ENCODE measurements at regions not wholly inside any gene's neighbourhood (a gene's known extent, or its start where the extent isn't known, plus 50 kb on each side); places are given as distances from the start of the nearest gene placed in this dataset.

DNA sequence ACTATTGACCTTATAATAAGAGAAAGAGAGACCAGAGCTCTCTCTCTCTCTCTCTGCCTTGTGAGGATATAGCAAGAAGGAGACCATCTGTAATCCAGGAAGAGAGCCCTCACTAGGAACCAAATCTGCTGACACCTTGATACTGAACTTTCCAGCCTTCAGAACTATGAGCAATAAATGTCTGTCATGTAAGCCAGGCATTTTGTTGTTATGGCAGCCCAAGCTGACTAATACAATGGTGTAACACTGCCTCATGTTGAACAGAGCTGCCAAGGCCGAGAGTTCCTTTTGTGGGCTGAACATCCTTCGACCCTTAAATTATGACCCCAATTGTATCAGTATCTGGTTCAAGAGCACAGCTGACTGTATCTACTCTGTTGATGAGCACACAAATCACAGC, 108.0 kb downstream of the LRRC30 start:
- H2AFZ ChIP-seq (ENCODE audit: low read length), result no peak overlapping the region
- WGBS (ENCODE audit: low lambda C conversion rate), result 17% methylated on average over 2 of the region's 2 CpGs
- ATAC-seq (no peak), FAIRE-seq (no peak), DNase-seq (ENCODE audit: low spot score) (no peak)
- no peaks in the 10 kb centered on the region for H3K36me3 ChIP-seq (replicated peaks in 1 of 2; ENCODE audit: control insufficient read depth in 1 of 2, insufficient read depth in 2 of 2, low read length in 2 of 2)
- peak; percentile 15 to 35; a peak in 1 of 4 replicates for TF ChIP-seq MAFK (conservative IDR thresholded peaks at IDR 0.05 in 1 of 2, IDR thresholded peaks at IDR 0.05 in 1 of 2; ENCODE audit: low read length in 2 of 2)
- TF ChIP-seq ZNF253 (CRISPR knock-in tag; IDR thresholded peaks at IDR 0.05; ENCODE audit: borderline replicate concordance), result no peak
- TF ChIP-seq ZNF749 (CRISPR knock-in tag; IDR thresholded peaks at IDR 0.05; ENCODE audit: borderline replicate concordance), result no peak
- TF ChIP-seq, protein P1, sequence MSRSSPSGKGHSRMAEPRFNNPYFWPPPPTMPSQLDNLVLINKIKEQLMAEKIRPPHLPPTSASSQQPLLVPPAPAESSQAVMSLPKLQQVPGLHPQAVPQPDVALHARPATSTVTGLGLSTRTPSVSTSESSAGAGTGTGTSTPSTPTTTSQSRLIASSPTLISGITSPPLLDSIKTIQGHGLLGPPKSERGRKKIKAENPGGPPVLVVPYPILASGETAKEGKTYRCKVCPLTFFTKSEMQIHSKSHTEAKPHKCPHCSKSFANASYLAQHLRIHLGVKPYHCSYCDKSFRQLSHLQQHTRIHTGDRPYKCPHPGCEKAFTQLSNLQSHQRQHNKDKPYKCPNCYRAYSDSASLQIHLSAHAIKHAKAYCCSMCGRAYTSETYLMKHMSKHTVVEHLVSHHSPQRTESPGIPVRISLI (CRISPR knock-in tag; IDR thresholded peaks at IDR 0.05; ENCODE audit: borderline replicate concordance), result no peak
- no peak overlapping the region for H3K4me2 ChIP-seq (ENCODE audit: low read depth, low read length)
- H3K79me2 ChIP-seq (ENCODE audit: insufficient read depth, low read length), result no peaks in the 10 kb centered on the region
- in situ Hi-C loops (cut with HindIII; ENCODE audit: extremely low pct_ligation_motif_present, low pct_unique_long_range_greater_than_20kb), result no loop called here
- intact Hi-C loops (cut with micrococcal nuclease; ENCODE audit: unreplicated experiment), result no loop called here
- no TSS peak for BruUV-seq (replicated peaks)
- peaks cover 6% of the 10 kb centered on the region; the same call in 1 of the 2 replicates for H3K4me1 ChIP-seq (ENCODE audit: insufficient read depth, low read length)
- H3K27ac ChIP-seq (ENCODE audit: extremely low read length, insufficient read depth, low read length), result no peak overlapping the region
- ChIA-PET POLR2A (no interaction called here), CTCF (ENCODE audit: low intra/inter-chr PET ratio, low total read pairs) (no interaction called here)
- no peak overlapping the region for H3K9ac ChIP-seq (ENCODE audit: insufficient read depth, low read depth, low read length)
- H3K27me3 ChIP-seq (ENCODE audit: control insufficient read depth in 1 of 2, insufficient read depth in 2 of 2, low read length in 2 of 2), result peaks cover 0 to 2% of the 10 kb centered on the region in 2 experiments; a peak in 1 of 5 replicates
- H3K9me3 ChIP-seq (ENCODE audit: low read length), result no peaks in the 10 kb centered on the region
- H3K4me3 ChIP-seq (replicated peaks in 1 of 3; ENCODE audit: insufficient read depth in 1 of 3, low read depth in 2 of 3, low read length in 3 of 3), result no peak overlapping the region
- no peaks in the 10 kb centered on the region for H4K20me1 ChIP-seq (ENCODE audit: insufficient read depth, low read length)

DNA sequence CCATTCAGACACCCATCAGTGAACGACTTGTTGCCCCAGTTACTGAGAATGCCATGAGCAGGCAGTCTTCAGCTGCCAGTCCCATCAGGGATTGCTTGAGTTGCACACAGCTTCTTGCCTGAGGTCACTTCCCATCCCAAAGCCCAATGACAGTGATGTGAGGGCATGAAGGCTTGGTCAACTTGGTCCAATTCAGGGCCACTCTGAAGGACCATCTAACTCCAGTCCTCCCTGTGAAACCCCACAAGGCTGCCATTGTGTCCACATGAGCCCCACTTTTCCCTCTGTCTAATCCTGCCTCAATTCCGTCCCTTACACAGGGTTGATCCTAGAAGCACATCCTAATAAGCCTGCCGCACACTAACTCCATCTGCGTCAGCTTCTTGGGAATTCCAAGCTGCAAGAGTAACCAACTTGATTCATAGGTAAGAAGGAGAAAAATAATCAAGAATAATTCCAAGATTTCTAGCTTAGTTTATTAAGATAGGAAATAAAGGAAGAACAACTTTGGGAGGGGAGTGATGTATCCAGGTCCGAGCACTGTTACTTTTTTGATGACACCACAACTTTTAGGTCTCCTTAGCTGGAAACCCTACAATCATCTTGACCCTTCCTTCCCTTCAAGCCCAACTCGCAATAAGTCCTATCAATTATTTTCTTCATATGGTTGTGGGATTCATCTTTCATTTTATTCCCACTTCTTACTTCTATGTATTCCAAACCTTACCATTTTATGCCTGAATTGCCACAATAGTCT, 110.9 kb downstream of the LRRC30 start:
- no peak overlapping the region for H2AFZ ChIP-seq (ENCODE audit: low read length)
- intact Hi-C loops (cut with micrococcal nuclease; ENCODE audit: unreplicated experiment) (no loop called here), in situ Hi-C loops (cut with HindIII; ENCODE audit: extremely low pct_ligation_motif_present, low pct_unique_long_range_greater_than_20kb) (no loop called here)
- ATAC-seq, result no peak
- no peak overlapping the region for H3K9ac ChIP-seq (ENCODE audit: insufficient read depth, low read depth, low read length)
- H3K4me3 ChIP-seq (replicated peaks in 1 of 3; ENCODE audit: insufficient read depth in 1 of 3, low read depth in 2 of 3, low read length in 3 of 3), result no peak overlapping the region
- no peaks in the 10 kb centered on the region for H3K36me3 ChIP-seq (replicated peaks in 1 of 2; ENCODE audit: control insufficient read depth in 1 of 2, insufficient read depth in 2 of 2, low read length in 2 of 2)
- no peaks in the 10 kb centered on the region for H3K9me3 ChIP-seq (ENCODE audit: low read length)
- 36% methylated on average over 5 of the region's 6 CpGs for WGBS (ENCODE audit: low lambda C conversion rate)
- no peaks in the 10 kb centered on the region for H4K20me1 ChIP-seq (ENCODE audit: insufficient read depth, low read length)
- no TSS peak for BruUV-seq (replicated peaks)
- TF ChIP-seq, protein P2, sequence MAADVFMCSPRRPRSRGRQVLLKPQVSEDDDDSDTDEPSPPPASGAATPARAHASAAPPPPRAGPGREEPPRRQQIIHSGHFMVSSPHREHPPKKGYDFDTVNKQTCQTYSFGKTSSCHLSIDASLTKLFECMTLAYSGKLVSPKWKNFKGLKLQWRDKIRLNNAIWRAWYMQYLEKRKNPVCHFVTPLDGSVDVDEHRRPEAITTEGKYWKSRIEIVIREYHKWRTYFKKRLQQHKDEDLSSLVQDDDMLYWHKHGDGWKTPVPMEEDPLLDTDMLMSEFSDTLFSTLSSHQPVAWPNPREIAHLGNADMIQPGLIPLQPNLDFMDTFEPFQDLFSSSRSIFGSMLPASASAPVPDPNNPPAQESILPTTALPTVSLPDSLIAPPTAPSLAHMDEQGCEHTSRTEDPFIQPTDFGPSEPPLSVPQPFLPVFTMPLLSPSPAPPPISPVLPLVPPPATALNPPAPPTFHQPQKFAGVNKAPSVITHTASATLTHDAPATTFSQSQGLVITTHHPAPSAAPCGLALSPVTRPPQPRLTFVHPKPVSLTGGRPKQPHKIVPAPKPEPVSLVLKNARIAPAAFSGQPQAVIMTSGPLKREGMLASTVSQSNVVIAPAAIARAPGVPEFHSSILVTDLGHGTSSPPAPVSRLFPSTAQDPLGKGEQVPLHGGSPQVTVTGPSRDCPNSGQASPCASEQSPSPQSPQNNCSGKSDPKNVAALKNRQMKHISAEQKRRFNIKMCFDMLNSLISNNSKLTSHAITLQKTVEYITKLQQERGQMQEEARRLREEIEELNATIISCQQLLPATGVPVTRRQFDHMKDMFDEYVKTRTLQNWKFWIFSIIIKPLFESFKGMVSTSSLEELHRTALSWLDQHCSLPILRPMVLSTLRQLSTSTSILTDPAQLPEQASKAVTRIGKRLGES (CRISPR knock-in tag; IDR thresholded peaks at IDR 0.05; ENCODE audit: borderline replicate concordance), result no peak
- TF ChIP-seq SMARCE1 (IDR thresholded peaks at IDR 0.05; ENCODE audit: borderline replicate concordance) (no peak), MAFK (conservative IDR thresholded peaks at IDR 0.05 in 1 of 2, IDR thresholded peaks at IDR 0.05 in 1 of 2; ENCODE audit: low read length in 2 of 2) (peak; percentile 58 to 59)
- TF ChIP-seq, protein P3, sequence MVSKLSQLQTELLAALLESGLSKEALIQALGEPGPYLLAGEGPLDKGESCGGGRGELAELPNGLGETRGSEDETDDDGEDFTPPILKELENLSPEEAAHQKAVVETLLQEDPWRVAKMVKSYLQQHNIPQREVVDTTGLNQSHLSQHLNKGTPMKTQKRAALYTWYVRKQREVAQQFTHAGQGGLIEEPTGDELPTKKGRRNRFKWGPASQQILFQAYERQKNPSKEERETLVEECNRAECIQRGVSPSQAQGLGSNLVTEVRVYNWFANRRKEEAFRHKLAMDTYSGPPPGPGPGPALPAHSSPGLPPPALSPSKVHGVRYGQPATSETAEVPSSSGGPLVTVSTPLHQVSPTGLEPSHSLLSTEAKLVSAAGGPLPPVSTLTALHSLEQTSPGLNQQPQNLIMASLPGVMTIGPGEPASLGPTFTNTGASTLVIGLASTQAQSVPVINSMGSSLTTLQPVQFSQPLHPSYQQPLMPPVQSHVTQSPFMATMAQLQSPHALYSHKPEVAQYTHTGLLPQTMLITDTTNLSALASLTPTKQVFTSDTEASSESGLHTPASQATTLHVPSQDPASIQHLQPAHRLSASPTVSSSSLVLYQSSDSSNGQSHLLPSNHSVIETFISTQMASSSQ (IDR thresholded peaks at IDR 0.05; ENCODE audit: low read depth), result no peak
- TF ChIP-seq, protein P3 (CRISPR knock-in tag; IDR thresholded peaks at IDR 0.05; ENCODE audit: borderline replicate concordance), result no peak
- H3K27me3 ChIP-seq (ENCODE audit: control insufficient read depth in 1 of 2, insufficient read depth in 2 of 2, low read length in 2 of 2), result 0 out of 5 replicates have a peak, but pooled peaks cover 0 to 2% of the 10 kb centered on the region in 2 experiments
- no peaks in the 10 kb centered on the region for H3K79me2 ChIP-seq (ENCODE audit: insufficient read depth, low read length)
- DNase-seq (ENCODE audit: low spot score), result no peak
- FAIRE-seq, result no peak
- CTCF ChIA-PET (ENCODE audit: low intra/inter-chr PET ratio, low total read pairs), result no interaction called here
- POLR2A ChIA-PET, result no interaction called here
- H3K4me2 ChIP-seq (ENCODE audit: low read depth, low read length), result no peak overlapping the region
- H3K4me1 ChIP-seq (ENCODE audit: insufficient read depth, low read length), result no peaks in the 10 kb centered on the region
- no peak overlapping the region for H3K27ac ChIP-seq (ENCODE audit: extremely low read length, insufficient read depth, low read length)
